ENCODE measurements at regions not wholly inside any gene's neighbourhood (a gene's known extent, or its start where the extent isn't known, plus 50 kb on each side); places are given as distances from the start of the nearest gene placed in this dataset.

- CTCF ChIA-PET: interaction anchor here (1.3 kb wide), 1 partner anchor 31 kb away, joined by 3 read pairs; no protein-coding TSS in a partner anchor
- no peak for TF ChIP-seq ZNF281 (CRISPR knock-in tag; IDR thresholded peaks at IDR 0.05)
- TF ChIP-seq MYBL2 (CRISPR knock-in tag; IDR thresholded peaks at IDR 0.05): no peak
- TF ChIP-seq, protein P1, sequence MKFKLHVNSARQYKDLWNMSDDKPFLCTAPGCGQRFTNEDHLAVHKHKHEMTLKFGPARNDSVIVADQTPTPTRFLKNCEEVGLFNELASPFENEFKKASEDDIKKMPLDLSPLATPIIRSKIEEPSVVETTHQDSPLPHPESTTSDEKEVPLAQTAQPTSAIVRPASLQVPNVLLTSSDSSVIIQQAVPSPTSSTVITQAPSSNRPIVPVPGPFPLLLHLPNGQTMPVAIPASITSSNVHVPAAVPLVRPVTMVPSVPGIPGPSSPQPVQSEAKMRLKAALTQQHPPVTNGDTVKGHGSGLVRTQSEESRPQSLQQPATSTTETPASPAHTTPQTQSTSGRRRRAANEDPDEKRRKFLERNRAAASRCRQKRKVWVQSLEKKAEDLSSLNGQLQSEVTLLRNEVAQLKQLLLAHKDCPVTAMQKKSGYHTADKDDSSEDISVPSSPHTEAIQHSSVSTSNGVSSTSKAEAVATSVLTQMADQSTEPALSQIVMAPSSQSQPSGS (CRISPR knock-in tag; IDR thresholded peaks at IDR 0.05; ENCODE audit: borderline replicate concordance, low read depth): no peak
- no peak for TF ChIP-seq FOXP4 (CRISPR knock-in tag; IDR thresholded peaks at IDR 0.05)
- TF ChIP-seq, protein P2, sequence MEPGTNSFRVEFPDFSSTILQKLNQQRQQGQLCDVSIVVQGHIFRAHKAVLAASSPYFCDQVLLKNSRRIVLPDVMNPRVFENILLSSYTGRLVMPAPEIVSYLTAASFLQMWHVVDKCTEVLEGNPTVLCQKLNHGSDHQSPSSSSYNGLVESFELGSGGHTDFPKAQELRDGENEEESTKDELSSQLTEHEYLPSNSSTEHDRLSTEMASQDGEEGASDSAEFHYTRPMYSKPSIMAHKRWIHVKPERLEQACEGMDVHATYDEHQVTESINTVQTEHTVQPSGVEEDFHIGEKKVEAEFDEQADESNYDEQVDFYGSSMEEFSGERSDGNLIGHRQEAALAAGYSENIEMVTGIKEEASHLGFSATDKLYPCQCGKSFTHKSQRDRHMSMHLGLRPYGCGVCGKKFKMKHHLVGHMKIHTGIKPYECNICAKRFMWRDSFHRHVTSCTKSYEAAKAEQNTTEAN (CRISPR knock-in tag; IDR thresholded peaks at IDR 0.05): no peak
- TF ChIP-seq HMGA2 (CRISPR knock-in tag; IDR thresholded peaks at IDR 0.05): no peak
- TF ChIP-seq GABPB1 (CRISPR knock-in tag; IDR thresholded peaks at IDR 0.05): no peak
- no peak for TF ChIP-seq RORB (CRISPR knock-in tag; IDR thresholded peaks at IDR 0.05)
- no peak for TF ChIP-seq NFATC4 (CRISPR knock-in tag; IDR thresholded peaks at IDR 0.05)
- TF ChIP-seq, protein P3, sequence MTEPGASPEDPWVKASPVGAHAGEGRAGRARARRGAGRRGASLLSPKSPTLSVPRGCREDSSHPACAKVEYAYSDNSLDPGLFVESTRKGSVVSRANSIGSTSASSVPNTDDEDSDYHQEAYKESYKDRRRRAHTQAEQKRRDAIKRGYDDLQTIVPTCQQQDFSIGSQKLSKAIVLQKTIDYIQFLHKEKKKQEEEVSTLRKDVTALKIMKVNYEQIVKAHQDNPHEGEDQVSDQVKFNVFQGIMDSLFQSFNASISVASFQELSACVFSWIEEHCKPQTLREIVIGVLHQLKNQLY (CRISPR knock-in tag; IDR thresholded peaks at IDR 0.05): no peak
- TF ChIP-seq ZNF396 (CRISPR knock-in tag; IDR thresholded peaks at IDR 0.05; ENCODE audit: borderline replicate concordance): no peak
- TF ChIP-seq ARID4B (CRISPR knock-in tag; IDR thresholded peaks at IDR 0.05; ENCODE audit: borderline replicate concordance): no peak
- TF ChIP-seq, protein P4, sequence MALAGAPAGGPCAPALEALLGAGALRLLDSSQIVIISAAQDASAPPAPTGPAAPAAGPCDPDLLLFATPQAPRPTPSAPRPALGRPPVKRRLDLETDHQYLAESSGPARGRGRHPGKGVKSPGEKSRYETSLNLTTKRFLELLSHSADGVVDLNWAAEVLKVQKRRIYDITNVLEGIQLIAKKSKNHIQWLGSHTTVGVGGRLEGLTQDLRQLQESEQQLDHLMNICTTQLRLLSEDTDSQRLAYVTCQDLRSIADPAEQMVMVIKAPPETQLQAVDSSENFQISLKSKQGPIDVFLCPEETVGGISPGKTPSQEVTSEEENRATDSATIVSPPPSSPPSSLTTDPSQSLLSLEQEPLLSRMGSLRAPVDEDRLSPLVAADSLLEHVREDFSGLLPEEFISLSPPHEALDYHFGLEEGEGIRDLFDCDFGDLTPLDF (CRISPR knock-in tag; IDR thresholded peaks at IDR 0.05): no peak
- TF ChIP-seq FOXK1 (CRISPR knock-in tag; IDR thresholded peaks at IDR 0.05): no peak
- TF ChIP-seq, protein P5, sequence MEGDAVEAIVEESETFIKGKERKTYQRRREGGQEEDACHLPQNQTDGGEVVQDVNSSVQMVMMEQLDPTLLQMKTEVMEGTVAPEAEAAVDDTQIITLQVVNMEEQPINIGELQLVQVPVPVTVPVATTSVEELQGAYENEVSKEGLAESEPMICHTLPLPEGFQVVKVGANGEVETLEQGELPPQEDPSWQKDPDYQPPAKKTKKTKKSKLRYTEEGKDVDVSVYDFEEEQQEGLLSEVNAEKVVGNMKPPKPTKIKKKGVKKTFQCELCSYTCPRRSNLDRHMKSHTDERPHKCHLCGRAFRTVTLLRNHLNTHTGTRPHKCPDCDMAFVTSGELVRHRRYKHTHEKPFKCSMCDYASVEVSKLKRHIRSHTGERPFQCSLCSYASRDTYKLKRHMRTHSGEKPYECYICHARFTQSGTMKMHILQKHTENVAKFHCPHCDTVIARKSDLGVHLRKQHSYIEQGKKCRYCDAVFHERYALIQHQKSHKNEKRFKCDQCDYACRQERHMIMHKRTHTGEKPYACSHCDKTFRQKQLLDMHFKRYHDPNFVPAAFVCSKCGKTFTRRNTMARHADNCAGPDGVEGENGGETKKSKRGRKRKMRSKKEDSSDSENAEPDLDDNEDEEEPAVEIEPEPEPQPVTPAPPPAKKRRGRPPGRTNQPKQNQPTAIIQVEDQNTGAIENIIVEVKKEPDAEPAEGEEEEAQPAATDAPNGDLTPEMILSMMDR (IDR thresholded peaks at IDR 0.05): no peak
- no peak for TF ChIP-seq SMAD3 (CRISPR knock-in tag; IDR thresholded peaks at IDR 0.05; ENCODE audit: borderline replicate concordance)
- TF ChIP-seq RELA (CRISPR knock-in tag; IDR thresholded peaks at IDR 0.05; ENCODE audit: borderline replicate concordance): no peak
- POLR2A ChIA-PET: no interaction called here
- no peak overlapping the region for H3K4me3 Mint-ChIP-seq
- no peak for DNase-seq (ENCODE audit: low spot score)
- ATAC-seq: no peak
- no peaks in the 10 kb centered on the region for H3K4me1 Mint-ChIP-seq
- no peak overlapping the region for H3K27ac Mint-ChIP-seq
- H3K27me3 Mint-ChIP-seq (ENCODE audit: low read depth): peaks cover 4% of the 10 kb centered on the region; the same call in 1 of the 2 replicates
- H3K36me3 Mint-ChIP-seq: no peaks in the 10 kb centered on the region
- no peaks in the 10 kb centered on the region for H3K9me3 Mint-ChIP-seq
Measured at GRCh38 chr6:148208298-148208697, 134.3 kb upstream of the SASH1 start.
